ENCODE measurements at regions not wholly inside any gene's neighbourhood (a gene's known extent, or its start where the extent isn't known, plus 50 kb on each side); places are given as distances from the start of the nearest gene placed in this dataset.

DNA sequence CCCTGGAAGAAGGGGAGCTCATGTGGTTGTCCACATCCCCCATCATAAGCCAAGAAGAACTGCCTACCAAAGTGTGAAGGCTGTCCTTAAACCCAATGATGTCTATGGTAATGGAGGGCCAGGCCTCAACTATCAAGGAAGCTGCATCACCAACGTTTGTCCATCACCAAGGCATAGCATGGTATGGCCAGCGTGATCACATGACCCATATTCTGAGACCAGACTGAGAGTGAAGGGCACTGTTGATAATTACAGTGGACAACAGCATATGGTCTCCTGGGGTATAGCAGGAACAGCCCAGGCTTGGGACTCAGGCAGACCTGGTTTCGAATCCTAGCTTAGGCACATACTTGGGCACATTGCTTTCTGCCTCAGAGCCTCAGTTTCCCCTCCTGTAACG, 218.2 kb upstream of the RREB1 start:
- DNase-seq (ENCODE audit: low read depth) = no peak
- TF ChIP-seq, protein P1, sequence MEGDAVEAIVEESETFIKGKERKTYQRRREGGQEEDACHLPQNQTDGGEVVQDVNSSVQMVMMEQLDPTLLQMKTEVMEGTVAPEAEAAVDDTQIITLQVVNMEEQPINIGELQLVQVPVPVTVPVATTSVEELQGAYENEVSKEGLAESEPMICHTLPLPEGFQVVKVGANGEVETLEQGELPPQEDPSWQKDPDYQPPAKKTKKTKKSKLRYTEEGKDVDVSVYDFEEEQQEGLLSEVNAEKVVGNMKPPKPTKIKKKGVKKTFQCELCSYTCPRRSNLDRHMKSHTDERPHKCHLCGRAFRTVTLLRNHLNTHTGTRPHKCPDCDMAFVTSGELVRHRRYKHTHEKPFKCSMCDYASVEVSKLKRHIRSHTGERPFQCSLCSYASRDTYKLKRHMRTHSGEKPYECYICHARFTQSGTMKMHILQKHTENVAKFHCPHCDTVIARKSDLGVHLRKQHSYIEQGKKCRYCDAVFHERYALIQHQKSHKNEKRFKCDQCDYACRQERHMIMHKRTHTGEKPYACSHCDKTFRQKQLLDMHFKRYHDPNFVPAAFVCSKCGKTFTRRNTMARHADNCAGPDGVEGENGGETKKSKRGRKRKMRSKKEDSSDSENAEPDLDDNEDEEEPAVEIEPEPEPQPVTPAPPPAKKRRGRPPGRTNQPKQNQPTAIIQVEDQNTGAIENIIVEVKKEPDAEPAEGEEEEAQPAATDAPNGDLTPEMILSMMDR (conservative IDR thresholded peaks at IDR 0.05; ENCODE audit: low read depth, low read length) = no peak
- no peak overlapping the region for H3K4me3 ChIP-seq (ENCODE audit: low read length)

DNA sequence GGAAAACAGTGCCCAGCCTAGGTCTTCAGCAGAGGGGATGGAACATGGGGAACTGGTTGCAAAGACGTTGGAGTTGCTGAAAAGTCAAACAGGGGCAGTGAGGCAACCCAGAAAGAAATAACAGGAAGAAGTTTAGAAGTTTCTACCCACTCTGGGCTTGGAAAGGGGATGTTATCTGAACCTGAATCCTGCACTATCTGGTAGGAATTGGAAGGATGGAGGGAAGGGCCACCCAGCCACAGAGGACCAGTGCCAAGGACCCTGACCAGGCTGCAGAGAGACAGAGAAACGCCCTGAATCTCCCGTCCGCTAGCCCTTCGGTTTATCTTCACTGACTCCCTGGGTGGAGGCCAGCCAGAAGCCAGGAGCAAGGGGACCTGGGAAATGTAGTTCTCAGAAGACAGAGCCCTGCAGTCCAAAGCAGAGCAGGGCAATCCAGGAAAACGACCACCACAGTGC, 217.3 kb upstream of the RREB1 start:
- DNase-seq (ENCODE audit: low read depth) = no peak
- H3K4me3 ChIP-seq (ENCODE audit: low read length) = no peak overlapping the region
- TF ChIP-seq, protein P1 (conservative IDR thresholded peaks at IDR 0.05; ENCODE audit: low read depth, low read length) = no peak

DNA sequence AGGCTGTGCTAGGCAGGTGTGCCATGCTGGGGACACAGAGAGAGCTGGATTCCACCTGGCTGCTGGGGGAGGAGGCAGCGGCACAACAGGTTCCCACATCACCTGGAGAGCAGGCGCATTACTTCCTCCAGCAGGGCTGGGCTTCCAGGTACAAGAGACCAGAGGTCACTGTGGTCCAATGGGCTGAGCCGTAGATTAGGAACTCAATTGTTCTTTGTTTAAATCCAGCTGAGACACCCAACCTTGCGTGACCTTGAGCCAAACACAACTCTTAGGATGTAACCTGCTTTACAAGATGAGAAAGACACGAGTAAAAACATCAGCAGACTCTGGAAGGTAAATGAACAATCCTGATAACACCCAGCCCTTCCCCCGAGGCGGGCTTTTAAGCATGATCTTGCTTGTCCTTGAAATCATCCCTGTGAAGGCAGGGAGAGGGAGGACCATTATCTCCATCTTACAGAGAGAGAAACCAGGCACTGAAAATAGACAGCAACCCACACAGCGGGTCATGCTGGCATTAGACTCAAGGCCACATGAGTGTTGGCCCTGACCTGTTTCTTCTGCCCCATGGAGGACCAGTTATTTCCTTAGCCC, 216.5 kb upstream of the RREB1 start:
- TF ChIP-seq, protein P1 (conservative IDR thresholded peaks at IDR 0.05; ENCODE audit: low read depth, low read length) = no peak
- no peak for DNase-seq (ENCODE audit: low read depth)

DNA sequence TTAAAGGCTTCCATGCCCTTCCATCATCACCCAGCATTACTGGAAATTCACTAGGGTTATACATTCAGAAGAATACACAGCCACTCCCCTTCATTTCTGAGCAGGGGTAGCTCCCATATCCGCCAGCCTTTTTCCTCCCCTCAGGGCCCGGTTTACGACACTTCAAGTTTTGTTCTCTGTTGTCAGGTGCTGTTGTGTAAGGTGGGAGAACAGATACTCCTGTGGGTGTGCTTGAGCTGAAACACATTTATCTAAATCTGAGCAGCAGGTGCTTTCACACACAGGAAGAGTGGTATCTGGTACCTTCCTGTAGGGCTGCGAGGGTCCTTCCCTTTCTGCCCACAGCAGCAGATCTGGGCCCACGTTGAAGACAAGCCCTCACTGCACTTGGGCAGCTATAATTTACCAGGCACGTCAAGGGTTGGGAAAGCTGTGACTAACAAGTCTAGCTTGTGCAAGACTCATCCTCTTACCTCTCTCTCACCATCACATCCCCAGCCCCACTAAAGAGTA, 215.8 kb upstream of the RREB1 start:
- DNase-seq (ENCODE audit: low read depth) = no peak
- no peak overlapping the region for H3K4me3 ChIP-seq (ENCODE audit: low read length)
- TF ChIP-seq, protein P1 (conservative IDR thresholded peaks at IDR 0.05; ENCODE audit: low read depth, low read length) = no peak

More for the DNA sequence above, 216.5 kb upstream of the RREB1 start:
- H3K4me3 ChIP-seq (ENCODE audit: low read length) = no peak overlapping the region

DNA sequence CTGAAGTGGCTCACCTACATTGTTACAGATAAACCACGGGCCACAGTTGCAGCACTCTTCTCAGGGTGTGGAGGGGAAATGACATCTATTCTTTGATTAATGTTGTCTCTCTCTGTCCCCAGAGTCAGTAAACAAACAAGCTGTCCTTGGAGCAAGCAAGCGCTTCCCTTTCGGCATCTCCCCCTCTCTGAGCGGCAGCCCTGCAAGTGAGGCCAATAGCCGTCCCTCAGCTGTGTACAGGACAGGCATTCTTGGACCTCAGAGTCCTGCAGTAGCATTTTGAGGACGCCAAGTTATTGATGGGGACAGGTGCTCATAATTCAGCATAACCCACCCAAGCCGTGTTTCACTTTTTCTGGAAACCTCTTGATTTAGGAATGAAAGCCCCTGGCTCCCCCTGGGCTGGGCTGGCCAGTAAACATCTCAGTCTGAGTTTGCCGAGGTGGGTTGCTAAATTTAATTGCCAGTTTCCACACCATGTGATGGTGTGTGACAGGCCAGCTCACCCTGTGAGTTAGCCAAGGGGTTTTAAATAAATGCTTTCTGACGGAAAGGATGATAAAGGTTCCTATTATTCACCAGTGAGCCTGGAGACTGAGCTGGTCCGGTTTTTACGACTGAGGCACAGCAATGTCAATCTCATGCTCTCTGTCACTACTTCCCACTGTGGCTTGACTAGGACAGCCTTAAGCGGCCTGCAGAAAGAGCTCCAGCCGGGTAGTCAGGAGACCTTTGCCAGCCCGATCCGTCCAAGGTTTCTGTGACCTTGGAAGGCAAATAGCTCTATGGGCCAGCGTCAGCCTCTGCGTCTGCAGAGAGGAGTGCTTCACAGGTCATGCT, 214.8 kb upstream of the RREB1 start:
- TF ChIP-seq, protein P1 (conservative IDR thresholded peaks at IDR 0.05; ENCODE audit: low read depth, low read length) = no peak
- DNase-seq (ENCODE audit: low read depth) = no peak
- no peak overlapping the region for H3K4me3 ChIP-seq (ENCODE audit: low read length)

DNA sequence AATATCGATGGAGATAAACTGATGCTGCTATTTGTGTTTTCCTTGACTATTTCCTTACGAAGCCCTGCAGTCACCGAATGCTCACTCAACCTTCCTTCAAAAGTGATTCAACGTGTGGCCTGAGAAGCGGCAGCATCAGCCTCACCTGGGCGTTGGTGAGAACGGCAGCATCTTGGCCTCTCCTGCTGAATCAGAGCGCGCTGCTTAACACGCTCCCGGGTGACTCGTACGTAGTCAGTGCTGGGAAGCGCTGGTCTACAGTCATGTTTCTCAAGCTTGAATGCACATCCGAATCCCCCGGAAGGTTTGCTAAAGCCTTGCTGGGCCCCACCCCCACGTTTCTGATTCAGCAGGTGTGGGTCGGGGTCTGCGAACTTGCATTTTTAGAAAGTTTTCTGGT, 214.1 kb upstream of the RREB1 start:
- TF ChIP-seq, protein P1 (conservative IDR thresholded peaks at IDR 0.05; ENCODE audit: low read depth, low read length) = no peak
- DNase-seq (ENCODE audit: low read depth) = no peak

More for the DNA sequence above, 214.1 kb upstream of the RREB1 start:
- no peak overlapping the region for H3K4me3 ChIP-seq (ENCODE audit: low read length)
